HFF-Myc (cell line): ENCODE measurements at regions not wholly inside any gene's neighbourhood (a gene's known extent, or its start where the extent isn't known, plus 50 kb on each side); places are given as distances from the start of the nearest gene placed in this dataset.
"Not testable (repeated sequence)": the region's sequence is repeated elsewhere in the genome, so short reads cannot be mapped to it uniquely, and the experiment has no call there.

ENCODE experiments used
- DNase-seq: peaks from one replicate; pipeline ENCODE4 v3.0.0-alpha.2; 2011; ENCODE audit warnings: low read depth; ENCODE audit errors: extremely low read depth
- H3K4me3 ChIP-seq: replicated peaks from 2 replicates; pipeline ENCODE4 v1.5.1; 2011; ENCODE audit warnings: low read depth, mild to moderate bottlenecking, control low read depth, low read length
- CTCF ChIP-seq: IDR thresholded peaks from 2 replicates; pipeline ENCODE4 v1.5.1; 2012; ENCODE audit warnings: mild to moderate bottlenecking, low read depth, low read length, control low read depth; ENCODE audit errors: missing control alignments

- no peak for TF ChIP-seq CTCF
- no peak for DNase-seq
Observed at GRCh38 chr20:11697646-11698045, 220.0 kb upstream of the BTBD3 start.

GRCh38 chr20:11698124-11698523, 219.6 kb upstream of the BTBD3 start:
- H3K4me3 ChIP-seq: no peak overlapping the region
- no peak for DNase-seq
- no peak for TF ChIP-seq CTCF

More at GRCh38 chr20:11697646-11698045, 220.0 kb upstream of the BTBD3 start:
- H3K4me3 ChIP-seq: no peak overlapping the region

GRCh38 chr20:11700831-11701230, 216.9 kb upstream of the BTBD3 start:
- no peak for TF ChIP-seq CTCF
- DNase-seq: no peak

GRCh38 chr20:11702721-11703518, 214.8 kb upstream of the BTBD3 start:
- H3K4me3 ChIP-seq: no peak overlapping the region
- DNase-seq: no peak
- no peak for TF ChIP-seq CTCF

More at GRCh38 chr20:11700831-11701230, 216.9 kb upstream of the BTBD3 start:
- no peak overlapping the region for H3K4me3 ChIP-seq

GRCh38 chr20:11705512-11705911, 212.2 kb upstream of the BTBD3 start:
- H3K4me3 ChIP-seq: no peak overlapping the region
- DNase-seq: no peak
- TF ChIP-seq CTCF: no peak

- not testable (repeated sequence) for H3K4me3 ChIP-seq, DNase-seq
Observed at GRCh38 chr20:11708223-11708622, 209.5 kb upstream of the BTBD3 start.

- DNase-seq: no peak
- no peak for TF ChIP-seq CTCF
- H3K4me3 ChIP-seq: no peak overlapping the region
Observed at GRCh38 chr20:11711214-11711613, 206.5 kb upstream of the BTBD3 start.
